Spleen (tissue), 11 donors: ENCODE measurements at regions not wholly inside any gene's neighbourhood (a gene's known extent, or its start where the extent isn't known, plus 50 kb on each side); places are given as distances from the start of the nearest gene placed in this dataset.

ENCODE experiments used
- DNase-seq: peaks from one replicate; pipeline ENCODE4 v3.0.0-alpha.2; 2020
- H3K27ac ChIP-seq, 8 donors: fragments of 200-600 bp; sonication (generic) in 7 of 8; 1 replicate in 4 of 8; 2 replicates in 4 of 8; pipeline versions ENCODE4 v1.5.0 to v1.8.0; 2016 to 2021; ENCODE audit warnings: inconsistent platforms in 4 of 8, mild to moderate bottlenecking in 4 of 8, moderate library complexity in 1 of 8
- H3K27me3 ChIP-seq, 7 donors: fragments of 200-600 bp; sonication (generic) in 6 of 7; replicated peaks in 1 of 7; 1 replicate in 4 of 7; 2 replicates in 3 of 7; pipeline versions ENCODE4 v1.5.0 to v1.8.0; 2016 to 2021; ENCODE audit warnings: inconsistent platforms in 3 of 7, mild to moderate bottlenecking in 1 of 7
- H3K36me3 ChIP-seq, 6 donors: fragments of 200-600 bp; sonication (generic) in 5 of 6; 1 replicate in 4 of 6; 2 replicates in 2 of 6; pipeline versions ENCODE4 v1.5.0 to v1.8.0; 2016 to 2021; ENCODE audit warnings: inconsistent platforms in 2 of 6
- H3K4me1 ChIP-seq, 6 donors: fragments of 200-600 bp; sonication (generic) in 5 of 6; 1 replicate in 3 of 6; 2 replicates in 3 of 6; pipeline versions ENCODE4 v1.5.0 to v1.8.0; 2016 to 2021; ENCODE audit warnings: inconsistent platforms in 3 of 6
- H3K4me3 ChIP-seq, 8 donors: fragments of 200-600 bp; sonication (generic) in 7 of 8; 1 replicate in 4 of 8; 2 replicates in 4 of 8; pipeline versions ENCODE4 v1.5.0 to v1.8.0; 2016 to 2021; ENCODE audit warnings: inconsistent platforms in 4 of 8, mild to moderate bottlenecking in 4 of 8, moderate library complexity in 2 of 8
- H3K9me3 ChIP-seq, 8 donors: fragments of 200-600 bp; sonication (generic) in 7 of 8; 1 replicate in 4 of 8; 2 replicates in 4 of 8; pipeline versions ENCODE4 v1.5.0 to v1.8.0; 2016 to 2021; ENCODE audit warnings: inconsistent platforms in 4 of 8
- POLR2A ChIP-seq, 3 donors: fragments of 450-650 bp; IDR thresholded peaks; one replicate each; pipeline ENCODE4 v1.5.1; 2017; ENCODE audit warnings: antibody characterized with exemption in 3 of 3, mild to moderate bottlenecking in 1 of 3
- POLR2AphosphoS5 ChIP-seq, 3 donors: sonication (generic); formaldehyde crosslinking; IDR thresholded peaks; one replicate each; pipeline ENCODE4 v1.5.1; 2017; ENCODE audit warnings: antibody characterized with exemption in 3 of 3
- WGBS, 5 donors: extraction: QIAGEN DNeasy Blood & Tissue Kit in 3 of 5; methylation state at CpG; one replicate each; pipeline versions ENCODE4 v1.1.5 to v1.1.7; 2013 to 2018; 5-methylcytosine and 5-hydroxymethylcytosine counted together
- intact Hi-C: fragments of 100-400 bp; cut with DNase I; formaldehyde crosslinking; loops from one replicate; pipeline ENCODE4 v1.15.0; 2023; ENCODE audit warnings: low total_unique reads
- TF ChIP-seq, protein P1 (sequence below), 11 experiments: fragments of 200-600 bp in 7 of 11; fragments of 450-650 bp in 4 of 11; sonication (generic) in 4 of 11; IDR thresholded peaks in 8 of 11; conservative IDR thresholded peaks in 3 of 11; 1 replicate in 7 of 11; 2 replicates in 4 of 11; pipeline versions ENCODE4 v1.4.0 to v1.8.0; 2016 to 2021; ENCODE audit warnings: antibody characterized with exemption in 11 of 11, inconsistent platforms in 4 of 11, mild to moderate bottlenecking in 1 of 11
- donor health status: healthy with polysubstance abuse.
- donor health status: DM: no; HTN: no; CAD: no; lungs with moderate emphysema.
- donor health status: DM: no; HTN: no; CAD: no.
- donor health status: Bipolar disorder and iron deficiency.
- donor health status: healthy.
- donor health status: DM: no; HTN: no; CAD: no.
- donor health status: DM: yes; HTN: yes; CAD: no.

- WGBS, 5 donors, result 84 to 96% (median 88%) methylated on average over 3 of the region's 3 CpGs
- H3K9me3 ChIP-seq, result no peaks in the 10 kb centered on the region
- intact Hi-C loops, result no loop called here
- peaks cover 0 to 5% (median under 1%) of the 10 kb centered on the region in 6 donors for H3K4me1 ChIP-seq
- TF ChIP-seq POLR2A (IDR thresholded peaks at IDR 0.05) (no peak), POLR2AphosphoS5 (IDR thresholded peaks at IDR 0.05) (no peak)
- TF ChIP-seq, protein P1, sequence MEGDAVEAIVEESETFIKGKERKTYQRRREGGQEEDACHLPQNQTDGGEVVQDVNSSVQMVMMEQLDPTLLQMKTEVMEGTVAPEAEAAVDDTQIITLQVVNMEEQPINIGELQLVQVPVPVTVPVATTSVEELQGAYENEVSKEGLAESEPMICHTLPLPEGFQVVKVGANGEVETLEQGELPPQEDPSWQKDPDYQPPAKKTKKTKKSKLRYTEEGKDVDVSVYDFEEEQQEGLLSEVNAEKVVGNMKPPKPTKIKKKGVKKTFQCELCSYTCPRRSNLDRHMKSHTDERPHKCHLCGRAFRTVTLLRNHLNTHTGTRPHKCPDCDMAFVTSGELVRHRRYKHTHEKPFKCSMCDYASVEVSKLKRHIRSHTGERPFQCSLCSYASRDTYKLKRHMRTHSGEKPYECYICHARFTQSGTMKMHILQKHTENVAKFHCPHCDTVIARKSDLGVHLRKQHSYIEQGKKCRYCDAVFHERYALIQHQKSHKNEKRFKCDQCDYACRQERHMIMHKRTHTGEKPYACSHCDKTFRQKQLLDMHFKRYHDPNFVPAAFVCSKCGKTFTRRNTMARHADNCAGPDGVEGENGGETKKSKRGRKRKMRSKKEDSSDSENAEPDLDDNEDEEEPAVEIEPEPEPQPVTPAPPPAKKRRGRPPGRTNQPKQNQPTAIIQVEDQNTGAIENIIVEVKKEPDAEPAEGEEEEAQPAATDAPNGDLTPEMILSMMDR (IDR thresholded peaks at IDR 0.05 in 8 of 11, conservative IDR thresholded peaks at IDR 0.05 in 3 of 11), result no peak
- no peaks in the 10 kb centered on the region for H3K27me3 ChIP-seq
- H3K4me3 ChIP-seq, result no peak overlapping the region
- no peak overlapping the region for H3K27ac ChIP-seq
- H3K36me3 ChIP-seq, result no peaks in the 10 kb centered on the region
- no peak for DNase-seq
These were observed 75.3 kb upstream of the CCN6 start for GRCh38 chr6:111978532-111979149.

DNA sequence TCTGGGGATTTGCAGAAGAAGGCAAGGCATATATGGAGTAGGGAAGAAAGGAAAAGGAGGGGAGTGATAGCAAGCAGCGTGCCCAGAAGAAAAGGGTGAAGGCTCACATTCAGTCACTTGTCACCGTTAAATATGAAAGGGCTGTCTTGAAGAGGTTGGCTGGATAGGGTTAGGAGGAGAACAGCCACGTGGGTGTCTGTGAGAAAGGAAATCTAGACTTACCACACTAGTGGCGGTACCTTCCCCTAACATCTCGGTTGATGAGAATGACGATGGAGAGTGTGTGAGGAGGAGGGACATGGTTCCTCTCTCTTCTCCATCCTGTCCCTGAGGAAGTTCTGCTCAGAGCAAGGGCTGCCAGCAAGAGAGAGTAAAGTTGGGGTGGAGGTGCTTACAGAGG, 74.3 kb upstream of the CCN6 start:
- intact Hi-C loops, result loop anchor here (10.0 kb wide), 1 partner anchor 95 kb away; no protein-coding TSS in a partner anchor
- Histone ChIP-seq H3K27ac (no peak overlapping the region), H3K36me3 (no peaks in the 10 kb centered on the region), H3K9me3 (no peaks in the 10 kb centered on the region), H3K4me1 (no peaks in the 10 kb centered on the region), H3K4me3 (no peak overlapping the region), H3K27me3 (no peaks in the 10 kb centered on the region)
- TF ChIP-seq, protein P1 (IDR thresholded peaks at IDR 0.05 in 8 of 11, conservative IDR thresholded peaks at IDR 0.05 in 3 of 11), result no peak
- TF ChIP-seq POLR2A (IDR thresholded peaks at IDR 0.05) (no peak), POLR2AphosphoS5 (IDR thresholded peaks at IDR 0.05) (no peak)
- DNase-seq, result no peak
- WGBS, 5 donors, result 69 to 78% (median 74%) methylated on average over 6 of the region's 6 CpGs

- Histone ChIP-seq H3K4me3 (no peak overlapping the region), H3K36me3 (no peaks in the 10 kb centered on the region), H3K4me1 (peaks cover 0 to 4% (median 0%) of the 10 kb centered on the region in 6 donors), H3K9me3 (no peaks in the 10 kb centered on the region), H3K27me3 (no peaks in the 10 kb centered on the region), H3K27ac (no peak overlapping the region)
- intact Hi-C loops, result loop anchor here (10.0 kb wide), 1 partner anchor 95 kb away; no protein-coding TSS in a partner anchor
- no peak for DNase-seq
- WGBS, 5 donors, result 75 to 89% (median 84%) methylated on average over 6 of the region's 6 CpGs
- no peak for TF ChIP-seq POLR2A (IDR thresholded peaks at IDR 0.05)
- TF ChIP-seq, protein P1 (IDR thresholded peaks at IDR 0.05 in 8 of 11, conservative IDR thresholded peaks at IDR 0.05 in 3 of 11), result no peak
- no peak for TF ChIP-seq POLR2AphosphoS5 (IDR thresholded peaks at IDR 0.05)
These were observed 73.8 kb upstream of the CCN6 start for GRCh38 chr6:111980143-111980542.

DNA sequence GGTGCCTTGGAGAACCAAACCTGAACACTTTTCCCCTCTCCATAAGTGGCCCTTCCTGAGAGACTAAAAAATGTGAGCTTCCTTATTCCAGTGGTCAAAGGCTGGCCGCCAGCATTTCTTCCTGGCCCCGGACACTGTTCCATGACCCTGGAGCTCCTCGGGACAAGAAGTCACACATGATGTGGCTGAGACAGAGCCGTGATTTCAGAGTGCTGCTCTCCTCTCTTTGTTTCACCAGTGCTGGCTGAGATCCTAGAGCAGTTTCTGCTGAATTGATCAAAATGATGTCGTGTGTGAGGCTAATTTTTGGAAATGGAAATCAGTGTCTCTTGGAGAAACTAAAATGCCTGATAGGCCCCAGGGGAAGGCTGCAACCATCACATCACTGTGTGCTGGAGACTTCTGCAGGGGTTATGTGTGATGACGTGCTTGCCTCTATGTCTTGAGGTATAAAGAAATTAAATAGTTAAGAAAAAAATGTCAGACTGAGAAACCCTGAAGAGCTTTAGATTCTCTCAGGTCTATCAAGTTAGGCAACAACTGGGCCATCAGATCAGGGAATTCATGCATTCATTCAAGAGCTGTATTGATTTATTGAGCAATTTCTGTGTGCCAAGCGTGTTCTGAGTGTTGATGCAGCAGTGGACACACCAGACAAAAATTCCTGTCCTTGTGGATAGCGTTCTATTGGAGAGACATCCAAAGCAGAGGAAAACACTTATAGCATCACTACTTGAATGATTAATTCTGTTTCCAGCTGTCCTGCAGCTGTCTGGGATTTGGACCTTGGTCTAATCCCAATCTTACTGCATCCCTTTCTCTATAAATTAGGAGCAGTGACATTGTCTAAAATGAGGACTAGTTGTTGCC, 72.7 kb upstream of the CCN6 start:
- H3K4me3 ChIP-seq, result no peak overlapping the region
- intact Hi-C loops, result loop anchor here (10.0 kb wide), 1 partner anchor 96 kb away; no protein-coding TSS in a partner anchor
- H3K27ac ChIP-seq, result no peak overlapping the region
- H3K9me3 ChIP-seq, result no peaks in the 10 kb centered on the region
- TF ChIP-seq, protein P1 (IDR thresholded peaks at IDR 0.05 in 8 of 11, conservative IDR thresholded peaks at IDR 0.05 in 3 of 11), result no peak
- TF ChIP-seq POLR2A (IDR thresholded peaks at IDR 0.05) (no peak), POLR2AphosphoS5 (IDR thresholded peaks at IDR 0.05) (no peak)
- no peaks in the 10 kb centered on the region for H3K27me3 ChIP-seq
- H3K36me3 ChIP-seq, result no peaks in the 10 kb centered on the region
- DNase-seq, result no peak
- WGBS, 5 donors, result 53 to 88% (median 76%) methylated on average over 8 of the region's 8 CpGs
- H3K4me1 ChIP-seq, result peaks cover 0 to 12% (median 0%) of the 10 kb centered on the region in 6 donors
